HL-60 (cell line): ENCODE measurements at regions not wholly inside any gene's neighbourhood (a gene's known extent, or its start where the extent isn't known, plus 50 kb on each side); places are given as distances from the start of the nearest gene placed in this dataset.

ENCODE experiments used
- GABPA ChIP-seq: IDR thresholded peaks from 2 replicates; pipeline ENCODE4 v1.6.1; 2012; ENCODE audit warnings: low read depth
- POLR2AphosphoS5 ChIP-seq: IDR thresholded peaks from 2 replicates; pipeline ENCODE4 v1.6.1; 2012; ENCODE audit warnings: low read depth
- SPI1 ChIP-seq: IDR thresholded peaks from 2 replicates; pipeline ENCODE4 v1.6.1; 2012; ENCODE audit warnings: low read depth, mild to moderate bottlenecking, borderline replicate concordance
- TF ChIP-seq, protein P1 (sequence below): IDR thresholded peaks from one replicate; pipeline ENCODE4 v1.5.1; 2011; ENCODE audit warnings: low read length, control low read depth, inconsistent platforms; ENCODE audit not compliant: insufficient read depth
- TF ChIP-seq, protein P2 (sequence below): IDR thresholded peaks from 2 replicates; pipeline ENCODE4 v1.6.1; 2012; ENCODE audit warnings: low read depth; ENCODE audit not compliant: insufficient replicate concordance

- TF ChIP-seq, protein P1, sequence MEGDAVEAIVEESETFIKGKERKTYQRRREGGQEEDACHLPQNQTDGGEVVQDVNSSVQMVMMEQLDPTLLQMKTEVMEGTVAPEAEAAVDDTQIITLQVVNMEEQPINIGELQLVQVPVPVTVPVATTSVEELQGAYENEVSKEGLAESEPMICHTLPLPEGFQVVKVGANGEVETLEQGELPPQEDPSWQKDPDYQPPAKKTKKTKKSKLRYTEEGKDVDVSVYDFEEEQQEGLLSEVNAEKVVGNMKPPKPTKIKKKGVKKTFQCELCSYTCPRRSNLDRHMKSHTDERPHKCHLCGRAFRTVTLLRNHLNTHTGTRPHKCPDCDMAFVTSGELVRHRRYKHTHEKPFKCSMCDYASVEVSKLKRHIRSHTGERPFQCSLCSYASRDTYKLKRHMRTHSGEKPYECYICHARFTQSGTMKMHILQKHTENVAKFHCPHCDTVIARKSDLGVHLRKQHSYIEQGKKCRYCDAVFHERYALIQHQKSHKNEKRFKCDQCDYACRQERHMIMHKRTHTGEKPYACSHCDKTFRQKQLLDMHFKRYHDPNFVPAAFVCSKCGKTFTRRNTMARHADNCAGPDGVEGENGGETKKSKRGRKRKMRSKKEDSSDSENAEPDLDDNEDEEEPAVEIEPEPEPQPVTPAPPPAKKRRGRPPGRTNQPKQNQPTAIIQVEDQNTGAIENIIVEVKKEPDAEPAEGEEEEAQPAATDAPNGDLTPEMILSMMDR, result no peak
- TF ChIP-seq POLR2AphosphoS5, result no peak
- no peak for TF ChIP-seq GABPA
- TF ChIP-seq, protein P2, sequence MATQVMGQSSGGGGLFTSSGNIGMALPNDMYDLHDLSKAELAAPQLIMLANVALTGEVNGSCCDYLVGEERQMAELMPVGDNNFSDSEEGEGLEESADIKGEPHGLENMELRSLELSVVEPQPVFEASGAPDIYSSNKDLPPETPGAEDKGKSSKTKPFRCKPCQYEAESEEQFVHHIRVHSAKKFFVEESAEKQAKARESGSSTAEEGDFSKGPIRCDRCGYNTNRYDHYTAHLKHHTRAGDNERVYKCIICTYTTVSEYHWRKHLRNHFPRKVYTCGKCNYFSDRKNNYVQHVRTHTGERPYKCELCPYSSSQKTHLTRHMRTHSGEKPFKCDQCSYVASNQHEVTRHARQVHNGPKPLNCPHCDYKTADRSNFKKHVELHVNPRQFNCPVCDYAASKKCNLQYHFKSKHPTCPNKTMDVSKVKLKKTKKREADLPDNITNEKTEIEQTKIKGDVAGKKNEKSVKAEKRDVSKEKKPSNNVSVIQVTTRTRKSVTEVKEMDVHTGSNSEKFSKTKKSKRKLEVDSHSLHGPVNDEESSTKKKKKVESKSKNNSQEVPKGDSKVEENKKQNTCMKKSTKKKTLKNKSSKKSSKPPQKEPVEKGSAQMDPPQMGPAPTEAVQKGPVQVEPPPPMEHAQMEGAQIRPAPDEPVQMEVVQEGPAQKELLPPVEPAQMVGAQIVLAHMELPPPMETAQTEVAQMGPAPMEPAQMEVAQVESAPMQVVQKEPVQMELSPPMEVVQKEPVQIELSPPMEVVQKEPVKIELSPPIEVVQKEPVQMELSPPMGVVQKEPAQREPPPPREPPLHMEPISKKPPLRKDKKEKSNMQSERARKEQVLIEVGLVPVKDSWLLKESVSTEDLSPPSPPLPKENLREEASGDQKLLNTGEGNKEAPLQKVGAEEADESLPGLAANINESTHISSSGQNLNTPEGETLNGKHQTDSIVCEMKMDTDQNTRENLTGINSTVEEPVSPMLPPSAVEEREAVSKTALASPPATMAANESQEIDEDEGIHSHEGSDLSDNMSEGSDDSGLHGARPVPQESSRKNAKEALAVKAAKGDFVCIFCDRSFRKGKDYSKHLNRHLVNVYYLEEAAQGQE, result no peak
- no peak for TF ChIP-seq SPI1
Observed at GRCh38 chr16:85348065-85348840, 236.0 kb upstream of the CIBAR2 start.
